ENCODE measurements at regions not wholly inside any gene's neighbourhood (a gene's known extent, or its start where the extent isn't known, plus 50 kb on each side); places are given as distances from the start of the nearest gene placed in this dataset.

DNA sequence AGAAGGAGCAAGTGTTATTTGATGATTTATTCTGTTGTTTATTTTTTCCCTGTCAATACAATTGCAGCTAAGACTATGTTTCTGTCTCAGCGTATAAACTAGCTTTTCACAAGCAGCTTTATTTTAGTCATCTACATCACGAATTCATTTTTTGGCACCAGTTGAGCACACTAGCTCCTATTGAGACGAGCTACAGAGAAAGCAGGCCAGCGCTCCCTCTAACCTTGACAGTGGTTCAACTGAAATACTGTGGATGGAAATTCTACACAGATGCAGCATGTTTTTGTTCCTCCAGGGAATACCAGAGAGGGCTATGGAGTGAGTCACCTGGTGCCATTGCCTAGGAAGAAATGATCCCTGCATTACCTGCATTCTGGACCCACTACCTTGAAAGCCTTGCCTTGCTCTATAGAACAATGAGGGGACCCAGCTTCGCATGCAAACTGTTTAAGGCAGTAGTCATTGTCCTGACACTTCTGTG lies 108.2 kb upstream of the ARHGAP42 start:
- Histone ChIP-seq H3K9me3 (no peaks in the 10 kb centered on the region), H3K4me1 (no peaks in the 10 kb centered on the region), H3K36me3 (no peaks in the 10 kb centered on the region), H3K27ac (no peak overlapping the region), H3K4me3 (no peak overlapping the region), H3K27me3 (no peaks in the 10 kb centered on the region)
- DNase-seq (ENCODE audit: low spot score), result no peak
- TF ChIP-seq, protein P1, sequence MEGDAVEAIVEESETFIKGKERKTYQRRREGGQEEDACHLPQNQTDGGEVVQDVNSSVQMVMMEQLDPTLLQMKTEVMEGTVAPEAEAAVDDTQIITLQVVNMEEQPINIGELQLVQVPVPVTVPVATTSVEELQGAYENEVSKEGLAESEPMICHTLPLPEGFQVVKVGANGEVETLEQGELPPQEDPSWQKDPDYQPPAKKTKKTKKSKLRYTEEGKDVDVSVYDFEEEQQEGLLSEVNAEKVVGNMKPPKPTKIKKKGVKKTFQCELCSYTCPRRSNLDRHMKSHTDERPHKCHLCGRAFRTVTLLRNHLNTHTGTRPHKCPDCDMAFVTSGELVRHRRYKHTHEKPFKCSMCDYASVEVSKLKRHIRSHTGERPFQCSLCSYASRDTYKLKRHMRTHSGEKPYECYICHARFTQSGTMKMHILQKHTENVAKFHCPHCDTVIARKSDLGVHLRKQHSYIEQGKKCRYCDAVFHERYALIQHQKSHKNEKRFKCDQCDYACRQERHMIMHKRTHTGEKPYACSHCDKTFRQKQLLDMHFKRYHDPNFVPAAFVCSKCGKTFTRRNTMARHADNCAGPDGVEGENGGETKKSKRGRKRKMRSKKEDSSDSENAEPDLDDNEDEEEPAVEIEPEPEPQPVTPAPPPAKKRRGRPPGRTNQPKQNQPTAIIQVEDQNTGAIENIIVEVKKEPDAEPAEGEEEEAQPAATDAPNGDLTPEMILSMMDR (IDR thresholded peaks at IDR 0.05), result no peak

DNA sequence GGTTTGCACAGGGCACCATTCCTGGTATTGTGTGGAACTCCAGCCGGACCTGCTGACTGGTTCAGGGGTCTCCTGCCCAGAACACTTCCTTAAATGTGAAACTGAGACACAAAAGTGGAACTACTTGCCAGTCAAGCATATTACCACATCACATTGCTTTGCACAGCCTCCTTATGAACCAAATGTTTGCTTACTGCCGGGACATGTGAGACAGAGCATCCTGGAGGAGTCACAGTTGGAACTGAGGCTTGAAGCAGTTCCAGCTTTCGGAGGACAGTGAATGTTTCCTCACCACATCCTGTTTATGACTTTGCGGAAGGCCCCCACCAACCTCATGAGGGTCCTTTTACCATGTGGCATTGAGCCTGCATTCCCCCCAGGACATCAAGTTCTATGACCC lies 105.8 kb upstream of the ARHGAP42 start:
- H3K4me1 ChIP-seq, result peaks cover 0 to 11% of the 10 kb centered on the region in 2 donors
- no peak overlapping the region for H3K27ac ChIP-seq
- no peak overlapping the region for H3K4me3 ChIP-seq
- TF ChIP-seq, protein P1 (IDR thresholded peaks at IDR 0.05), result no peak
- no peak for DNase-seq (ENCODE audit: low spot score)
- no peaks in the 10 kb centered on the region for H3K9me3 ChIP-seq
- H3K27me3 ChIP-seq, result no peaks in the 10 kb centered on the region
- H3K36me3 ChIP-seq, result no peaks in the 10 kb centered on the region

GRCh38 chr11:100584201-100584985 lies 102.7 kb upstream of the ARHGAP42 start:
- no peak for DNase-seq (ENCODE audit: low spot score)
- H3K27me3 ChIP-seq, result no peaks in the 10 kb centered on the region
- no peak overlapping the region for H3K27ac ChIP-seq
- no peaks in the 10 kb centered on the region for H3K36me3 ChIP-seq
- no peak overlapping the region for H3K4me3 ChIP-seq
- TF ChIP-seq, protein P1 (IDR thresholded peaks at IDR 0.05), result no peak
- H3K4me1 ChIP-seq, result peaks cover 0 to 11% of the 10 kb centered on the region in 2 donors
- no peaks in the 10 kb centered on the region for H3K9me3 ChIP-seq

GRCh38 chr11:100585728-100586127 lies 101.4 kb upstream of the ARHGAP42 start:
- Histone ChIP-seq H3K4me1 (peaks cover 0 to 11% of the 10 kb centered on the region in 2 donors), H3K9me3 (no peaks in the 10 kb centered on the region), H3K27ac (peak overlapping the region in 1 of 2 donors; percentile 17), H3K36me3 (no peaks in the 10 kb centered on the region), H3K27me3 (no peaks in the 10 kb centered on the region), H3K4me3 (no peak overlapping the region)
- TF ChIP-seq, protein P1 (IDR thresholded peaks at IDR 0.05), result no peak
- no peak for DNase-seq (ENCODE audit: low spot score)

GRCh38 chr11:100586361-100587101 lies 100.6 kb upstream of the ARHGAP42 start:
- no peak for DNase-seq (ENCODE audit: low spot score)

More at GRCh38 chr11:100586361-100587101, 100.6 kb upstream of the ARHGAP42 start:
- Histone ChIP-seq H3K9me3 (no peaks in the 10 kb centered on the region), H3K36me3 (no peaks in the 10 kb centered on the region), H3K27ac (peak overlapping the region in 1 of 2 donors; percentile 17), H3K4me1 (peaks cover 0 to 11% of the 10 kb centered on the region in 2 donors), H3K27me3 (no peaks in the 10 kb centered on the region), H3K4me3 (no peak overlapping the region)
- TF ChIP-seq, protein P1 (IDR thresholded peaks at IDR 0.05), result no peak
